ENCODE measurements at regions not wholly inside any gene's neighbourhood (a gene's known extent, or its start where the extent isn't known, plus 50 kb on each side); places are given as distances from the start of the nearest gene placed in this dataset.

GRCh38 chr4:122555216-122555615 is 65.7 kb downstream of the IL21 start:
- in situ Hi-C loops (cut with MboI; ENCODE audit: low pct_unique_long_range_greater_than_20kb, low sequenced_read_pairs): no loop called here

GRCh38 chr4:122553432-122553831 is 67.4 kb downstream of the IL21 start:
- in situ Hi-C loops (cut with MboI; ENCODE audit: low pct_unique_long_range_greater_than_20kb, low sequenced_read_pairs): no loop called here

More at GRCh38 chr4:122555216-122555615, 65.7 kb downstream of the IL21 start:
- no peak for DNase-seq

GRCh38 chr4:122552898-122553297 is 68.0 kb downstream of the IL21 start:
- in situ Hi-C loops (cut with MboI; ENCODE audit: low pct_unique_long_range_greater_than_20kb, low sequenced_read_pairs): no loop called here
- DNase-seq: no peak

More at GRCh38 chr4:122553432-122553831, 67.4 kb downstream of the IL21 start:
- DNase-seq: no peak

DNA sequence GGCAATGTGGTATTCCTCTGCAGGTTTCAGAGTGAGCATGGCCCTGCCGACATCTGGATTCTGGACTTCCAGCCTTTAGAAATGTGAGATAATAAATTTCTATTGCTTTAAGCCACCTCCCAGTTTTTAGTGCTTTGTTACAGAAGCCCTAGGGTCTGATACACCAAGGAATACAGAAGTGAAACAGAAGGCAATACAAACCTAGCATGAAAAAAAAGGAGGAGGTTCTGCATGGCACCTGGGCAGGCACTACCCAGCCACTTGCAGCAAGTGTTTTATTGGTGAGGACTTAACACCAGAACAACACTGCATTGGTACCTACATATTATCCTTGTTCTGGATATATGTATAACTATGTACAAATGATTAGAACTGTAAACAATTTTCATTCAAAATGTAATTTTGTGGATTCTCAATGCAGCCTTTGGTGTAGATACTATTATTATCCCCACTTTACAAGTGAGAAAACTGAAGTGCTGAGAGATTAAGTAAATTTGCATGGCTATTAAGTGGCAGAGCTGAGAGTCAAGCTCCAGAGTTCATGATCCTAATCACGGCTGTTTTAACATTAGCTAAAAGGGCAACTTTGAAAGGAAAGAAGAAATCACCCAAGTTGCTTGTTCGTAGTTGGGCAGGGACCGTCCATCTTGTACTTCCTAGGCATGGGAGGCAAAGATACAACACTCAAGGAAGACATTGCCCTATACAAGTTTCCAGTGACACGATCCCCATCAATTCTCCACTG is 71.8 kb downstream of the IL21 start:
- DNase-seq: no peak
- in situ Hi-C loops (cut with MboI; ENCODE audit: low pct_unique_long_range_greater_than_20kb, low sequenced_read_pairs): no loop called here

- DNase-seq: no peak
- in situ Hi-C loops (cut with MboI; ENCODE audit: low pct_unique_long_range_greater_than_20kb, low sequenced_read_pairs): no loop called here
These were observed 72.4 kb downstream of the IL21 start for GRCh38 chr4:122548452-122548851.

DNA sequence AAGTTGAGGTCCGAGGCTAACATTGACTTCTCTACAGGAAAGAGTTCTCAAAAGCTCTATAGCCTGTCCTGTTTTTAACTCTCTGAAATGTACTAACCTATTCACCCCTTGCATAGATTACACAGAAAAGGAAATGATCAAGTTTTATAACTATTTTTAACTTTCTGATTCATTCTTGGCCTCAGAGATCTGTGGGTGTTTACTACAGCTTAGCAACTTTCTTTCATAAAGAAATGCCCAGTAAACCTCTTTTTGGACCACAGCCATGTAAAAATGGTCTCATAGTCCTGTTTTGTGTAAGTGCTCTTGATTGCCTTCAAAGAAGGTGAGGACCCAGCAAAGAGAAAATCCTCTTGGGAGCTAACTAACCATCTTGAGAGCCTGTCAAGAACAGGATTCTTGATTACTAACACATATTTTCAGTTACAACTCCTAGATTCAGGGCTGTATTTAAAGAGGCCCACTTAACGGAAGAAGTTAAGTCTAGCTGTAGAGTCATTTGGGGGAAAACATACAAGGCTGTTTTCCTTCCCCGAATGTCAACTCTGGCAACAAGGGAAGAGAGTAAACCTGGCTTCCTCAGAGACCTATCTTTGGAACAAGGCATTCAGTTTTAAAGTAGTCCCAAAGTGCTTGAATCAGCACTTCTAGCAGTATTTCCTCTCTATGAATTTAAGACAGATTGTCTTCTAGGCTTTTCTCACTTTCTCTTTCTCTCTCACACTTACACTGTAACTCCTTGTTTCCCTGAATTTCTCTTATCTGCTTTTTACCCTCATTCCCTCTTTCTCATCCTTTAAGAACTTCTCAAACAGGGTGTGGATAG is 78.2 kb downstream of the IL21 start:
- no peak for DNase-seq
- in situ Hi-C loops (cut with MboI; ENCODE audit: low pct_unique_long_range_greater_than_20kb, low sequenced_read_pairs): no loop called here

DNA sequence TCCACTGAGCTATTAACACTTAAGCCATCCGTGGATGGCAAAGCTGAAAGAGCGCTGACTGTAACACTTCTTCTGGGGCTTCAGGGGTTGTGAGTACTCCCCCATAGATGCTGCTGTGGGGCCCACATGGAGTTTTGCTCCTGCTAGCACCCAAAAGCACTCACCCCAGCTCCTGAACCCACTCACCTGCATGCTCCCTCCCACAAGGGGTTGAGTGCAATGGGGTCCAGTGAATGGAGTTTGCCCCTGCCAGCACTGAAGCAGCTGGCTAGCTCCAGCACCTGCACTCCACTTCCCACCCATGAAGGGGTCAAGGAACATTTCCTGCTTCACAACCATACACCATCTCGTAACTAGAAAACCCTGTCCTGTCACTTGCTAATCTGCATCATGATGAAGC is 78.9 kb downstream of the IL21 start:
- in situ Hi-C loops (cut with MboI; ENCODE audit: low pct_unique_long_range_greater_than_20kb, low sequenced_read_pairs): no loop called here
- no peak for DNase-seq

- in situ Hi-C loops (cut with MboI; ENCODE audit: low pct_unique_long_range_greater_than_20kb, low sequenced_read_pairs): no loop called here
- no peak for DNase-seq
These were observed 80.0 kb downstream of the IL21 start for GRCh38 chr4:122540838-122541237.

- peak; percentile 15 for DNase-seq
- in situ Hi-C loops (cut with MboI; ENCODE audit: low pct_unique_long_range_greater_than_20kb, low sequenced_read_pairs): no loop called here
These were observed 80.9 kb downstream of the IL21 start for GRCh38 chr4:122539861-122540465.

GRCh38 chr4:122537388-122538135 is 81.0 kb upstream of the IL2 start:
- DNase-seq: no peak
- in situ Hi-C loops (cut with MboI; ENCODE audit: low pct_unique_long_range_greater_than_20kb, low sequenced_read_pairs): no loop called here

DNA sequence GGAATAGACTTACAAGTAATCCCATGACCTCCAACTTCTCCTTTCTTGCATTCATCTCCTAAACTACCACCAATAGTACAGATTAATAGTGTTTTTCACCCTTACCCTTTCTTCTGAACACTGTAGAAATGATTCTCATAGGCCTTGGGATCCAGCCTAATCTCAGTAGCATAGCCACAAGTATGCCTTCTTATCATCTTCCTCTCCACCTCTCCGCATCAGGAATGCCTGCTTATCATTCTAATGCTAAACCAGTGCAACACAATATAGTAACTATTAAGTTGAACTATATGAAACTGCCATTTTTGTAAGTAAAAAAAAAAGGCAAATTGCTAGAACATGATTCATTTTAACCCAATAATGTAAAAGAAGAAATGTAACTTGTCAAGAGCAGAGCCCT is 79.5 kb upstream of the IL2 start:
- no peak for DNase-seq
- in situ Hi-C loops (cut with MboI; ENCODE audit: low pct_unique_long_range_greater_than_20kb, low sequenced_read_pairs): no loop called here

GRCh38 chr4:122534776-122535175 is 78.3 kb upstream of the IL2 start:
- DNase-seq: no peak
- in situ Hi-C loops (cut with MboI; ENCODE audit: low pct_unique_long_range_greater_than_20kb, low sequenced_read_pairs): no loop called here

GRCh38 chr4:122533841-122534240 is 77.3 kb upstream of the IL2 start:
- no peak for DNase-seq
- in situ Hi-C loops (cut with MboI; ENCODE audit: low pct_unique_long_range_greater_than_20kb, low sequenced_read_pairs): no loop called here

DNA sequence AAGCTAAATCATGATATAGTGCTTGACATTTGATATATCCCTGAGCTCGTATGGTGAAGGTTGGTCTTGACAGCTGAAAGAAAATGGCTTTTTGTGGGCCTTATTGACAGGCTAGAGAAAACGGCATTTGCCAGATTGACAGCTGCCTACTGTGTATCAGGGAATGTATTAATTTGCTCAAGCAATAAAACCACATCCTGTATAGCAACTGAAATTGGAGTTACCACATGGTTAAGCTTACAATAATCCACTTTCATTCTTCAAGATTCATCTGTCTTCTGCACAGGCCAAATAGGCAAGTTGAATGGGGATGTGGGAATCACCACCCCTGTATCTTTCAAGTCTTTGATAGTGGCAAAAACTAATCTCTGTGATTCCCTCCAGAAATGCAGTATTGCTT is 76.2 kb upstream of the IL2 start:
- no peak for DNase-seq
- in situ Hi-C loops (cut with MboI; ENCODE audit: low pct_unique_long_range_greater_than_20kb, low sequenced_read_pairs): no loop called here

- DNase-seq: no peak
- in situ Hi-C loops (cut with MboI; ENCODE audit: low pct_unique_long_range_greater_than_20kb, low sequenced_read_pairs): no loop called here
These were observed 75.0 kb upstream of the IL2 start for GRCh38 chr4:122531514-122531913.

DNA sequence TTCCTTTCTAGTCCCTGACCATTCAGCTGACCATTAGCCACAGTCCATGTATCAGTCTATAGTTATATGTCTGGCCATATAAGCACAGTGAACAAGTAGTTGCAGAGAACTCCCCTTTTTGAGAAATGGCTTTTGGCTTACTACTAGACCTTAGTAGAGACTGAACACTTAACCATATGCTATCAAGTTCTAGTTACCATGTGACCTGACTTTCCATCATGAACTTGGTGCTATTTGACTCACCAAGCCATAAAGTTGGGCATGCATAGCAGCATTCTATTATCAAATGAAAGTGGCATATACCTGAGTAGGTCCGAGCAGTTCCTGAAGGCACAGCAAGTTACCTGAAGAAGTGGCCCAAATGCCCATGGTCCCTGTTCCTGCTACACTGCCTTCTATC is 74.5 kb upstream of the IL2 start:
- in situ Hi-C loops (cut with MboI; ENCODE audit: low pct_unique_long_range_greater_than_20kb, low sequenced_read_pairs): no loop called here

GRCh38 chr4:122528879-122529278 is 72.4 kb upstream of the IL2 start:
- in situ Hi-C loops (cut with MboI; ENCODE audit: low pct_unique_long_range_greater_than_20kb, low sequenced_read_pairs): no loop called here
- no peak for DNase-seq

More for the DNA sequence above, 74.5 kb upstream of the IL2 start:
- DNase-seq: no peak

- in situ Hi-C loops (cut with MboI; ENCODE audit: low pct_unique_long_range_greater_than_20kb, low sequenced_read_pairs): no loop called here
- no peak for DNase-seq
These were observed 69.3 kb upstream of the IL2 start for GRCh38 chr4:122525865-122526264.

GRCh38 chr4:122524176-122524575 is 67.7 kb upstream of the IL2 start:
- in situ Hi-C loops (cut with MboI; ENCODE audit: low pct_unique_long_range_greater_than_20kb, low sequenced_read_pairs): no loop called here
- DNase-seq: no peak

Measured in KBM-7 (cell line).